ENCODE measurements at regions not wholly inside any gene's neighbourhood (a gene's known extent, or its start where the extent isn't known, plus 50 kb on each side); places are given as distances from the start of the nearest gene placed in this dataset.

- no peak overlapping the region for H3K9ac ChIP-seq (replicated peaks in 1 of 4; ENCODE audit: extremely low read depth in 1 of 4, low read depth in 3 of 4, low read length in 3 of 4)
- no peaks in the 10 kb centered on the region for H3K79me2 ChIP-seq (ENCODE audit: control insufficient read depth in 1 of 2, insufficient read depth in 2 of 2, low read length in 2 of 2)
- CTCF ChIA-PET (ENCODE audit: partially characterized antibody), result no interaction called here
- H3K4me3 ChIP-seq (ENCODE audit: extremely low read depth in 1 of 4, insufficient read depth in 2 of 4, low read depth in 3 of 4, low read length in 4 of 4), result no peak overlapping the region
- no peaks in the 10 kb centered on the region for H3K9me3 ChIP-seq (ENCODE audit: insufficient read depth in 2 of 2, low read depth in 1 of 2, low read length in 1 of 2)
- H3K4me2 ChIP-seq (ENCODE audit: insufficient read depth in 1 of 2, low read depth in 2 of 2, low read length in 2 of 2), result no peak overlapping the region
- no peak overlapping the region for H3K23ac ChIP-seq (ENCODE audit: insufficient read length)
- no peak overlapping the region for H3K18ac ChIP-seq (ENCODE audit: extremely low read depth, low read length)
- H2BK20ac ChIP-seq (ENCODE audit: low read length), result no peak overlapping the region
- no peak overlapping the region for H3K56ac ChIP-seq (replicated peaks; ENCODE audit: insufficient read length, low read depth, low read length)
- no peak overlapping the region for H4K8ac ChIP-seq (ENCODE audit: extremely low read depth, insufficient read depth, low read length)
- peaks cover 0 to 1% (median 0%) of the 10 kb centered on the region in 4 experiments; a peak in 1 of 7 replicates for H3K27me3 ChIP-seq (replicated peaks in 1 of 4; ENCODE audit: control insufficient read depth in 3 of 4, extremely low read depth in 1 of 4, insufficient read depth in 3 of 4, low read length in 3 of 4)
- H3K79me1 ChIP-seq (ENCODE audit: low read depth, low read length), result no peaks in the 10 kb centered on the region
- H2BK120ac ChIP-seq (replicated peaks; ENCODE audit: low read depth, low read length), result no peak overlapping the region
- no peak overlapping the region for H3K4ac ChIP-seq (replicated peaks; ENCODE audit: insufficient read length, low read depth, low read length)
- H2BK15ac ChIP-seq (ENCODE audit: low read length), result no peak overlapping the region
- H4K20me1 ChIP-seq (replicated peaks in 1 of 2; ENCODE audit: control insufficient read depth in 1 of 2, insufficient read depth in 2 of 2, low read length in 2 of 2), result no peaks in the 10 kb centered on the region
- H3K36me3 ChIP-seq (ENCODE audit: control insufficient read depth in 2 of 4, insufficient read depth in 4 of 4, low read length in 3 of 4), result no peaks in the 10 kb centered on the region
- no peak overlapping the region for H2AFZ ChIP-seq (ENCODE audit: low read length)
- no peaks in the 10 kb centered on the region; the same call in 1 of the 2 replicates for H3K23me2 ChIP-seq (ENCODE audit: low read depth, low read length)
- 83% methylated on average over 4 of the region's 4 CpGs; no CpG with 5 or more reads in 1 of the 2 experiments for WGBS, 2 experiments (ENCODE audit: extremely low coverage in 1 of 2, insufficient coverage in 1 of 2, insufficient read length in 1 of 2, insufficient replicate concordance in 2 of 2, low coverage in 1 of 2, low lambda C conversion rate in 2 of 2, missing lambda C conversion rate in 1 of 2)
- H2AK5ac ChIP-seq (ENCODE audit: low read depth, low read length), result no peak overlapping the region
- H4K91ac ChIP-seq (replicated peaks; ENCODE audit: insufficient read length, low read length), result no peak overlapping the region
- FAIRE-seq (no peak), DNase-seq (ENCODE audit: low read depth in 1 of 2, low spot score in 2 of 2) (no peak)
- peaks cover 0 to 3% (median 0%) of the 10 kb centered on the region in 4 experiments; a peak in 1 of 7 replicates for H3K4me1 ChIP-seq (replicated peaks in 1 of 4; ENCODE audit: control insufficient read depth in 3 of 4, insufficient read depth in 4 of 4, low read length in 3 of 4)
- H4K5ac ChIP-seq (ENCODE audit: insufficient read length, low read depth, low read length), result no peak overlapping the region
- H2BK5ac ChIP-seq (ENCODE audit: low read depth, low read length), result no peak overlapping the region
- POLR2A ChIA-PET (ENCODE audit: partially characterized antibody), result no interaction called here
- no peak overlapping the region for H3K27ac ChIP-seq (ENCODE audit: low read depth, low read length)
- H2BK12ac ChIP-seq (ENCODE audit: low read depth, low read length), result no peak overlapping the region
- H3K14ac ChIP-seq (ENCODE audit: insufficient read length), result no peak overlapping the region
- TF ChIP-seq TEAD4 (IDR thresholded peaks at IDR 0.05; ENCODE audit: low read depth, low read length) (no peak), RNF2 (IDR thresholded peaks at IDR 0.05; ENCODE audit: borderline replicate concordance, low read depth, low read length, missing control alignments, poor library complexity, severe bottlenecking) (no peak), TBP (IDR thresholded peaks at IDR 0.05; ENCODE audit: low read depth, low read length) (no peak), CTCF (IDR thresholded peaks at IDR 0.05; ENCODE audit: control extremely low read depth in 1 of 3, insufficient read depth in 1 of 3, low read depth in 1 of 3, low read length in 3 of 3) (no peak), NANOG (IDR thresholded peaks at IDR 0.05; ENCODE audit: insufficient read depth, low read depth, low read length, poor library complexity, severe bottlenecking) (no peak), RFX5 (IDR thresholded peaks at IDR 0.05; ENCODE audit: borderline replicate concordance, low read depth, low read length) (no peak), SP1 (IDR thresholded peaks at IDR 0.05; ENCODE audit: low read depth, low read length) (no peak), SIN3A (conservative IDR thresholded peaks at IDR 0.05 in 1 of 2, IDR thresholded peaks at IDR 0.05 in 1 of 2; ENCODE audit: low read depth in 1 of 2, low read length in 2 of 2) (no peak), SP2 (IDR thresholded peaks at IDR 0.05; ENCODE audit: low read length) (no peak)
- TF ChIP-seq, protein P1, sequence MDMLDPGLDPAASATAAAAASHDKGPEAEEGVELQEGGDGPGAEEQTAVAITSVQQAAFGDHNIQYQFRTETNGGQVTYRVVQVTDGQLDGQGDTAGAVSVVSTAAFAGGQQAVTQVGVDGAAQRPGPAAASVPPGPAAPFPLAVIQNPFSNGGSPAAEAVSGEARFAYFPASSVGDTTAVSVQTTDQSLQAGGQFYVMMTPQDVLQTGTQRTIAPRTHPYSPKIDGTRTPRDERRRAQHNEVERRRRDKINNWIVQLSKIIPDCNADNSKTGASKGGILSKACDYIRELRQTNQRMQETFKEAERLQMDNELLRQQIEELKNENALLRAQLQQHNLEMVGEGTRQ (IDR thresholded peaks at IDR 0.05; ENCODE audit: low read length), result no peak
Observed at GRCh38 chr7:53113424-53113823, 78.0 kb downstream of the POM121L12 start.

All from H1 (cell line).